GM19468 (cell line): ENCODE measurements at regions not wholly inside any gene's neighbourhood (a gene's known extent, or its start where the extent isn't known, plus 50 kb on each side); places are given as distances from the start of the nearest gene placed in this dataset.

ENCODE experiments used
- ATAC-seq: cut with Tn5 transposase; IDR thresholded peaks from one replicate; pipeline ENCODE4 v1.9.1; 2021; ENCODE audit warnings: mild to moderate bottlenecking, moderate library complexity, moderate number of reproducible peaks; ENCODE audit not compliant: unreplicated experiment; ENCODE audit errors: extremely low read depth

- no peak for ATAC-seq
Measured at GRCh38 chr16:51880776-51881175, 666.2 kb downstream of the TOX3 start.

- ATAC-seq, result no peak
Measured at GRCh38 chr16:51877686-51878085, 669.3 kb downstream of the TOX3 start.

GRCh38 chr16:51876934-51877333 is 670.0 kb downstream of the TOX3 start:
- no peak for ATAC-seq

- ATAC-seq, result no peak
Measured at GRCh38 chr16:51876601-51876875, 670.4 kb downstream of the TOX3 start.

GRCh38 chr16:51875834-51876600 is 670.9 kb downstream of the TOX3 start:
- no peak for ATAC-seq

- ATAC-seq, result no peak
Measured at GRCh38 chr16:51872524-51872923, 674.4 kb downstream of the TOX3 start.

GRCh38 chr16:51870296-51870854 is 676.6 kb downstream of the TOX3 start:
- ATAC-seq, result no peak

GRCh38 chr16:51869176-51869575 is 677.8 kb downstream of the TOX3 start:
- ATAC-seq, result no peak

- no peak for ATAC-seq
Measured at GRCh38 chr16:51868631-51869030, 678.3 kb downstream of the TOX3 start.

- no peak for ATAC-seq
Measured at GRCh38 chr16:51867386-51868065, 679.4 kb downstream of the TOX3 start.

- ATAC-seq, result no peak
Measured at GRCh38 chr16:51864575-51864974, 682.4 kb downstream of the TOX3 start.

- no peak for ATAC-seq
Measured at GRCh38 chr16:51854401-51854951, 692.5 kb downstream of the TOX3 start.

GRCh38 chr16:51853586-51853985 is 693.4 kb downstream of the TOX3 start:
- no peak for ATAC-seq

- ATAC-seq, result no peak
Measured at GRCh38 chr16:51852892-51853291, 694.1 kb downstream of the TOX3 start.

- ATAC-seq, result no peak
Measured at GRCh38 chr16:51851111-51851510, 695.8 kb downstream of the TOX3 start.

- no peak for ATAC-seq
Measured at GRCh38 chr16:51849715-51850114, 697.2 kb downstream of the TOX3 start.

GRCh38 chr16:51845586-51846305 is 694.7 kb upstream of the SALL1 start:
- no peak for ATAC-seq

- no peak for ATAC-seq
Measured at GRCh38 chr16:51839727-51840462, 688.8 kb upstream of the SALL1 start.

- no peak for ATAC-seq
Measured at GRCh38 chr16:51834794-51835193, 683.7 kb upstream of the SALL1 start.

- no peak for ATAC-seq
Measured at GRCh38 chr16:51834133-51834532, 683.1 kb upstream of the SALL1 start.
